ENCODE measurements at regions not wholly inside any gene's neighbourhood (a gene's known extent, or its start where the extent isn't known, plus 50 kb on each side); places are given as distances from the start of the nearest gene placed in this dataset.

DNA sequence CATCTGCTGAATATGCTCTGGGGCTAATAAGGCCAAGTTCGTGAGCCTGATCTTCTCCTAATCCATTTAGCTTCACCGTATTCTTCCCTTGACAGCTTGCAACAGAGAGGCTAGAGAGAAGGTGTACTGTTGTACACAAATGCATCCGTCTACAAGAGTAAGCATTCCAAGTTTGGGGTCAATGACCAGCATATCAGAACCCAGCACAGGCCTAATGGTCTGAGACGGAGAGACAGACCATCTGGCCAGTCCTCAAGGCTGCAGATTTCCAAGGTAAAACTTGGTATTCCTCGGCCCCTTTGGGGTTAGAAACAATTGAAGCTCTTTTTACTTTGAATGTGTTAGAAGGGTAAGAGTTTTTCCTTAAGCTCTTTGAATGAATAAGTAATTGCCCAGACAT lies 481.2 kb upstream of the KLF4 start:
- DNase-seq = no peak

DNA sequence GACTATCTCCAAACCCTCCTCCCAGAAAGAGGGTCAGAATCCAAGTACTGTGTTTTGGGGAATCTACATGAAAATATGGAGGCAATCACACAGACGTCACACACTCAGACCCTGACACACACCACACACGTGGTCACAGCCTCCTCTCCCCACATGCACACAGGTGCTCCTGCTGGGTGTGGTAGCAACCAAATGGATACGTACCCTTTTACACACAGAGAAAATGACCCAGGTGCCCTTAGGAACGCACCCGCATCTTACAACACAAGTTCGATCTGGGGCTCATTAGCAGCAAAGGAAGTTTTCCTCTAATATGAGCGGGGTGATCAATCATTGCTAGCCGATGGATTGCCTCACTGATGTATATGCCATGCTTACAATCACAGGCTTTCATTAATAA lies 480.2 kb upstream of the KLF4 start:
- no peak for DNase-seq

GRCh38 chr9:107969141-107969540 lies 479.6 kb upstream of the KLF4 start:
- no peak for DNase-seq

DNA sequence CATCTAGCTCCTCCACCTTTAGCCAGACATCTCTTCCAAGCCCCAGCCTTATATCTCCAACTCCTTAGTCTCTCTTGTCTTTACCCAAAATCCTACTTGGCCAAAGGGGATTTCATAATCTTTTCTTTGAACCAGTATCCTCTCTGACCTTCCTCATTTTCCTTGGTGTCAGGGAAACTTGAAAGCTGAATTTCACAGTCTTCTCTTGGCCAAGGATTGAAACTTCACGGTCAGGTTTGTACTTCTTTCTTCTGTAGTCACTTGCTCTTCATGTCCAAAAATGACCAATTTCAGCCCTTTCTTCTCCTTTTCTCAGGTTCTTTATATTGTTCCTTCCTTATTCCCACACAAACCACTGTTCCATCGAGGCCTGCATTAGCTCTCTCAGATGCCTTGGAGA lies 473.7 kb upstream of the KLF4 start:
- no peak for DNase-seq

- no peak for DNase-seq
Observed at GRCh38 chr9:107960916-107961315, 471.3 kb upstream of the KLF4 start.

DNA sequence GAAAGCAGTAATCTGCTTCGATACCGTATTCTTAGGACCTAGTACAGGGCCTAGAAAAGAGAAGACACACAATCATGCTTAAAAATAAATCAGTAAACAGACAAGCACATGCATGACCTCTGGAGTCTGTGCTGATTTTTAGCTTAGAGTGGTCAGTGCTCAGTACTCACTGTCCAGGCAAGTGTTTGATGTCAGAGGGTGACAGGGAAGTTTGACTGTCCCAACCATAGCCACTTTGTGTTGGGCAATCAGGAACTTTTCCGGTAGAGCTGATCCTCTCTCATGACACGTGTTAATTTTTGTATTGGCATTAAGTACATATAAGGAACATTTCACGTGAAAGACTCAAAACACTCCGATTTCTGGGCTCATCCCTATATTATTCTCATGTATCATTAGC lies 464.7 kb upstream of the KLF4 start:
- DNase-seq = no peak

DNA sequence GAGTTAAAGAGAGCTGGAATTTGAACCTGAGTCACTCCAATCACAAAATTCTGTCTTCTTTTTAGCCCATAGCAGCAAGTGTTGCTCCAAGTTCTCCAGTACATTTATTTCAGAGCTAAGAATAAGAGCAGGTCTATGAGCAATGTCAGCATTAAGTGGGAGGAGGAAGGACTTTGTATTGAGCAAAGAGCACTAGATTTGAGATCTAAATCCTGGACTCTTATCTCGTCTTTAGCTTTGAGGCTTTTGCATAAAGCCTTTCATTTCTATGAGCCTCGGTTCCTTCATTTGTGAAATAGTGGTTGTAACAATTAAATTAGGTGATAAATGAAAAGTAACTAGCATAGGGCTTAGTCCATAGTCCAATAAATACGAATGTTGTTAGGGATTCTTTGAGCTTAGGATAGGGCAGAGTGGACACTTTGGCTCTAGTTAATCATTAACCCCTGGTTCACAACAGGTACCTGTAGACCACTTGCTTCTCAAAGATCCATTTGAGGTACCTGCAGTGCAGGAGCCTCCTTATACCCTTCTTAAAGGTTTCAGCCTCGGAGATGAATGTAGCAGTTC lies 464.1 kb upstream of the KLF4 start:
- no peak for DNase-seq

DNA sequence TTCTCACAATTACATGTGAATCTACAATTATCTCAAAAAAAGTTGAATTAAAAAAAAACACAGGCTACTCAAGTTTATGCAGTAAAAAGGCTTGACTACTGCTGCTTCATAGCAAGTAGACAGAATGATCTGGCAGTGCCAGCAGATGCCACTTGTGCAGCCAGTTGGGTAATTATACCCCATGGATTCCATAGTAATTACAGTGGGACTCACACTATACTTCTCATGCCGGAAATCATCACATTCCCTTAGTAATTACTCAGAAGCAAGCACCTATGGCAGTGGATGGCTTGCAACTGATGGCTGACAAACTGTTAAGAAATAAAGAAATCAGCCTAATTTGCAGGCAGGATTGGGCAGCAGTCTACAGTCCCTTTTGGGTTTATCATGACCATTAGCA lies 463.2 kb upstream of the KLF4 start:
- no peak for DNase-seq

DNA sequence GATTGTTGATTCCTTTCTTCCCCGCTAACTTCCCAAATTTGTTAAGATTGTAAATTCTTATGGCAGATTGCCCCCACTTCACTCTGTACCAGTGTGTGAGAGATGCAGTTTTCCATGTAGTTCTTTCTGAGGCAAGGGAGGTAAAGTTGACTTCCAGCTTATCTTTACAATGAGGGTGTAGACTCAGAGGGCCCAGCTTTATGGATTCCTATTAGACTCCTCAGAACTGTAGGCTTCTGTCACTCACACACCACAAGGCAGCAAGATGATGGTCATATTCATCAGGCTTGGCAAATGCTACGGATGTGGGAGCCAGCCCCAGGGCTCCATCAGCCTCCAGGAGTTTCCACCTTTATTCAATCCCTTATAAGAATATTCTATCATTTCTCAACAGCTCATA lies 461.9 kb upstream of the KLF4 start:
- DNase-seq = no peak

GRCh38 chr9:107949061-107949460 lies 459.5 kb upstream of the KLF4 start:
- no peak for DNase-seq

GRCh38 chr9:107948601-107949000 lies 459.0 kb upstream of the KLF4 start:
- DNase-seq = no peak

- DNase-seq = no peak
Observed at GRCh38 chr9:107948086-107948485, 458.5 kb upstream of the KLF4 start.

DNA sequence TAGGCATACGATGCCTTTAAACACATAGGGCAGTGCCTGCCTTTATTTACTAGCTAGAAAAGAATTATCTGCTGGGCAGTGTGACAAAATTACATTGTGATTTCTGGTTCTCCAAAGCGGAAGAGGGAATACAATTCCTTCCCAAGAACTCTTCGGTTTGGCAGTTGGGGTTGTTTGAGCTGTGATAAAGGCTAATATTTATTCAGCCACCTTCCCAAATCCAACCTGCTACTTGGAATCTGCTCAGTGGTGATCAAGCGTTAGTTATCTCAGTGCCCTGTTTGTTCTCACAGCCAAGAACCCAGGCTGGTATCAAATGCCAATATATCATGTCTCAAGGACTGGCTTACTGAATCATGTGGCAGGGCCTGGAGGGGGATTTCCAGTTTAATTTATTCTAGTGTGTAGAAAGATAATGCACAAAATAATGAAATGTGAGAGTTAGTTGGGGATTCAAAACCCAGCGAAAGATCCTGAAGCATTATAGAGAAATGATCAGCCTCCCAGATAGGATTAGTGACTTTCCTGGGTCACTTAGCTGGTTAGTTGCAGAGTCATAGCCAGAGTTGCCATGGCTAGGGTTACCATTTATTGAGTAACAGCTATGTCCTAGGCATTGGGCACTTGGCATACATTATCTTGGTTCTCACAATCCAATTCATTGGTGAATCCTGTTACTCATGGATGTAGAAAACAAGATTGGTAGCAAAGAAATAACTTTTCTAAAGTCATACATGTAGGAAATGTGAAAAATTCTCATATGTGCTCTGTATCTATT lies 457.0 kb upstream of the KLF4 start:
- no peak for DNase-seq

DNA sequence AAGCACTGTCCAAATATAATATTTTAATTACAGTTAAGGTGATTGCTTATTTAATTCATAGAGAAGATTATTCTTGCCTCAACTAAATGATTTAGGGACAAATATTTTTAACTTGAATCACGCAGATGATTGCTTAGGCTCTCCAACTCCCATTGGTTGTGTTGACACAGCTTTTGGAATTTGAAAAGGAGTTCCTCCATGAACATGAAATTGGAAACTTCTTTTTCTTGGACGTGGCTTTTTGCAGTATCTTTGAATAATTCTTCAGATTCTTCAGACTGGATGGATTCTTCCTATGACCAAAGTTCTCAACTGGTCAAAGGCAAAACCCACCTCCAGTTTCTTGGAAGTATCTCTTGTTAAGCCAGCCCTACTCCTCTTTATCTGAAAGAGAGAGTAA lies 456.4 kb upstream of the KLF4 start:
- no peak for DNase-seq

- DNase-seq = no peak
Observed at GRCh38 chr9:107945493-107945892, 455.9 kb upstream of the KLF4 start.

DNA sequence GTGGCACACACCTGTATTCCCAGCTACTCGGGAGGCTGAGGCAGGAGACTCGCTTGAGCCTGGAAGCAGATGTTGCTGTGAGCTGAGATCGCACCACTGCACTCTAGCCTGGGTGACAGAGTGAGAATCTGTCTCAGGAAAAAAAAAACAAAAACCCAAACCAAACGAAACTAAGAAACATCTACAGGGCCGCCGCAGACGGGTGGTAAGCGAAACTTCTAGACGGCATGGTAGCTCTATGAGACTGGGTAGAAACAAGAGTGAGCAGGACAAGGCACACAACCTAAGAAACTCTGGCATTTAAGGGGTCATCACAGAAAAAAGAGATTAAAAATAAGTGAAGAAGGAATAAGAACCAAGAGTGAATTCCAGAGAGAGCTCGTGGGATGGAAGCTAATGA lies 454.8 kb upstream of the KLF4 start:
- DNase-seq = no peak

DNA sequence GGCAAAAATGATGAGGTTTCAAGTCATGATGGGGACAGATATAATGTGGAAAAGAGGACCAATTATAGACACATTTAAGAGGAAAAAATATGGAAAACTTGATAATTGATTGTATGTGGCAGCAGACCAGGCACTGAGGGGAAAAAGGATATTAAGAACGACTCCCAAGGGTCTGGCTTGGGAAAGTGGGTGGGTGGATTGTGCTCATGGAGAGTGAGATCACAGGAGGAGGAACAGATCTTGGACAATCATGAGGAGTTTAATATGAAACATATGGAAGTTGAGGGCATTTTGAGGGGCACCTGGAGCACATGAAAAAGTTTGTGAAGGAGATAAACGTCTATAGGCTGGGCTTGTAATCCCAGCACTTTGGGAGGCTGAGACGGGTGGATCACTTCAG lies 454.3 kb upstream of the KLF4 start:
- DNase-seq = no peak

- no peak for DNase-seq
Observed at GRCh38 chr9:107942856-107943255, 453.3 kb upstream of the KLF4 start.

DNA sequence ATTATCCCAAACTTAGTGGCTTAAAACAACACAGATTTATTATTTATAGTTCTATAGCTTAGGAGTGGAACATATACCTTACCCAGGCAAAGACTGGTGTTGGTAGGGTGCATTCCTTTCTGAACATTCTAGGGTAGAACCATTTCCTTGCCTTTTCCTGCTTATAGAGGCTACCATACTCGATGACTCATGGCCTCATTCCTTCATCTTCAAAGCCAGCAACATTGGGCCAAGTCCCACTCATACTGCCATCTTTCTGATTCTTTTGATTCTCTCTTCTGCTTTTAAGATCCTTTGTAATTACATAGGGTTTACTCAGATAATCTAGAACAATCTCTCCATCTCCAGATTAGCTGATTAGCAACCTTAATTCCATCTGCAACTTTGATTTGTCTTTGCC lies 452.7 kb upstream of the KLF4 start:
- DNase-seq = no peak

GRCh38 chr9:107940616-107941595 lies 451.3 kb upstream of the KLF4 start:
- no peak for DNase-seq

DNA sequence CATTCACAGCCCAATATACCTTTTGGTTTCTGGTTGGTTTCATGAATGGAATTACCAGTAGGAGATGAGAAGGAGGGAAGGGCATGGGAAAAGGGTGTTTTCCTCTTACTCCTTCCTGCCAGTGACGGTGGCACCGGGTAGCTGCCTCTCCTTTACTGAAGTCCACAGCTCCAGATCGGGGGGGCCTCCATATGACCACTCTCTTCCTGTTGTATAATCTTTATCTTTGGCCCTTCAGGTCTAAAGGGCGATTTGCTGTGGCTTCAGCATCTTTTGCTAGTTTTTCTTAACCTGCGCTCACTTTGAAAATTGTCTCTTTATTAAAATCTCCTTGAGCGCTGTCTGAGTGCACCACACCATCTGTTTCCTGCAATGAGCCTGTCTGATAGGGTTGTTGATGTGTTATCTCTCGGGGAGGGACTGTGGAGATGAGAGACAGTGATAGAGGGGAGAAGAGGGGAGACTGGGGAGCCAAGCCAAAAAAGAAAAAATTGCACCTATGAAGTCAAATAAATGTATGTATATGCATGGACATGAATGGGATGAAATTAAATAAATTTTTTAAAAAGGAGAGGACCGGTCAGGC lies 449.3 kb upstream of the KLF4 start:
- DNase-seq = no peak

- no peak for DNase-seq
Observed at GRCh38 chr9:107935931-107936330, 446.4 kb upstream of the KLF4 start.

DNA sequence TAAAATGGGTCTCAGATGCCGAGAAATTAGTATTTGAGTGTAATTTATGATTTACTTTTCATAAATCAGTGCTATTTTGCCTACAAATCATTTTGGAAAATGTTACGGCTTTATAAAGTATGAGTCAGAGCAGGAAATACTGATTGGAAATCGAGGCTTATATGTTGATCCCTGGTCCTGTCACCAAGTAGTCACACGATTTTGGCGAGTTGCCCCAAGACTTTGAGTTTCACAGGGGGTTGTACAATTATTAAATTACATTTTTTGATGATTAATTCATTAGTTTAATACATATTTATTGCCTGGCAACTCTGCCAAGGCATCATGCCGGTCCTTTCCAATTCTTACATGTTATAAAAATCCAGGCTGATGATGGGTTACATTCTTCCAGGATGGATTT lies 443.9 kb upstream of the KLF4 start:
- no peak for DNase-seq

- DNase-seq = no peak
Observed at GRCh38 chr9:107933097-107933496, 443.5 kb upstream of the KLF4 start.

All from DMS79 (cell line).